GM19397 (cell line): ENCODE measurements at regions not wholly inside any gene's neighbourhood (a gene's known extent, or its start where the extent isn't known, plus 50 kb on each side); places are given as distances from the start of the nearest gene placed in this dataset.
"Not testable (repeated sequence)": the region's sequence is repeated elsewhere in the genome, so short reads cannot be mapped to it uniquely, and the experiment has no call there.

Source experiments
- ATAC-seq: cut with Tn5 transposase; IDR thresholded peaks from one replicate; pipeline ENCODE4 v1.9.1; 2021; ENCODE audit warnings: mild to moderate bottlenecking, moderate library complexity; ENCODE audit not compliant: unreplicated experiment

DNA sequence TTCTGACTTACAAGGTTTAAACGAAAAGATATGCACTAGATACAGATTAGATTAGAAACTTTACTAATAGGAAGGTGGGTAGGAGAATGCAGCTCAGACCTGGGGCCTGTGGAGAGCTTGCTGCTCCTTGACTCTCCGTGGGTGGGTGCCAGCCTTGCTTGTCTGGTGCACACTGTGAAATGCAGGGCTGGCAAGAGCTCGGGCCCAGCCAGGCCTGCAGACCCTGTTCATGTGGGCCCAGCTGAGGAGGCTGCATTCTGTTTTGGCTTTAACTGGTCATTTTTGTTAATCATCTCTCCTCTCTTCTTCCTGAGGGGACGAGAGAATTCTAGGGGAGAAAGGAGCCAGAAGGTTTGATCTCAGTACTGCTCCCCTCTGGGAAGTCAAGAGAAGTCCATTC is 325.4 kb downstream of the QKI start:
- ATAC-seq: no peak

DNA sequence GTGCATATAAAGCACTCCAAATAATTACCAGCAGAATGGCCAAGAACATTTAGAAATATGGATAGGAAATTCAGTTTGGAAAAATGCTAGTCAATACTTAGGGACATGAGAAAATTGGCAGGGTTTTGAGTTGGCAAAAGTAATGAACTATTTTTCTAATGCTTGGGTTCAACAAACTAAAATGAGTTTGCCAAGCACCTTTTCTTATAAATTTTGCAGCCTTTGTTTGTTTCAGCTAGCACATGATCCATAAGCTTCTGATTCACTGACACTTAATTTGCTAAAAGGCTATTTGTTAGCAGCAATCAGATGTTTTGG is 324.8 kb downstream of the QKI start:
- ATAC-seq: no peak

DNA sequence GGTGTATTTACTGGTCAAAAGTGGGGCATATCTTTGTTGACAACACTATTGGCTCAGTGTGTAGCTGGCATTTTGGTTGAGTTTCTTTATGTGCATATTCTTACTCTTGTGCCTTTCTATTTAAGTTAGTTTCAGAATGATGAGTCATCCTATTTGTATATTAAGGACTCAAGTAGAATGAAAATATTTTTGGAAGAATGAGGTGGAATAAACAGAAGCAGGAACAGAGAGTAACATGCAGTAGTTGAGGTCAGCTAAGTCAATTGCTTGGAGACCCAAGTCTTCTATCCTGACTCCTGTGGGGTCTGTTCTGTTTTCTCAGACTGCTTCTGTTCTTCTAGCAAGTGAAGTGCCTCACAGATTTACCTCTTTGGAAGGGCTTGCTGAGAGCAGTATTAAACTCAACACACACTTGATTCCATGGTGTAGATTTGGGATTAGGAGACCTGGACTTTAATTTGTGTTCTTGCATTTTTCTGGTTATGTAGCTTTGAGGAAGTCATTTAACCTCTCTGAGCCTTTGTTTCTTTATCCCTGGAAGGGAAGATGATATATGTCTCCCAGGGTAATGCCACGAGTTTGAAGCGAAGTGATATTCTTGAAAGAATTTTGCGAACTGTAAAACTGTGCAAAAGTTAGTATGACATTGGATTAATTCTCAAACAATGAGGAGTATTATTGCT is 324.3 kb downstream of the QKI start:
- ATAC-seq: no peak

DNA sequence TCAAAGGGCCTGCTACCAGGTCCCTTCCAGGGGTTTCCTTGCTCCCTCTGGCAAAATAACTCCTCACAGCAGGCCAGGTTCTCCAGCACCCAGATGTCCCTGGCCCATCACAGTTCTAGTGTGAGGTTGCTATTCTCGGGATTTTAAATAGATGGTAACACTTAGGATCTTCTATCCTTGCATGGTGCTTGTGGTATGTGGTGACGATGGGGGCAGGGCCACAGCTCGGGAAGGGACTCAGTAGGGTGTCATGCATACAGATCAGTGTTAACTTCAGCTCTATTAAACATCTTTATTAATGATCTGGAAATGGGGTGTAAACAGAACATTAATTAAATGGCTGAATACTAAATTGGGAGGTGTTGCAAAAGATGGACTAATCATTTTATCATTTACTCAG is 323.8 kb downstream of the QKI start:
- ATAC-seq: no peak

DNA sequence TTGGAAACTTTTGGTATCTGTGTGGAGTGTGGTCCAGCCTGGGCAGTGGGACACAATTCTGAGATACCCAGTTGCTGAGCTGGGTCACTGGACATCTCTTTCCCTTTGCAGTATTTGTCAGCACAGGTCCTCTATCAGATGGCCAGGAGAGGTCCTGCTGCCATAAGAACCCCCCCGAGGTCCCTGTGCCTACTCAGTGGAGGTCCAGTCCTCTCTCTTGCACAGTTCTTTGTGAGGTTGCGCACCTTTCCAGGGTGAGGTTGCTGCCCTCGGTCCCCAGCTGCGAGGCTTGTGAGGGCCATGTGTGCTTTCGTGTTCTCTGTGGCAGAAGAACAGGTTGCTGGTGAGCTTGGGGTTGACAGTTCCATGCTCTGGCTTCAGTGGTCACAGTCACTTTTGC is 320.6 kb downstream of the QKI start:
- ATAC-seq: no peak

DNA sequence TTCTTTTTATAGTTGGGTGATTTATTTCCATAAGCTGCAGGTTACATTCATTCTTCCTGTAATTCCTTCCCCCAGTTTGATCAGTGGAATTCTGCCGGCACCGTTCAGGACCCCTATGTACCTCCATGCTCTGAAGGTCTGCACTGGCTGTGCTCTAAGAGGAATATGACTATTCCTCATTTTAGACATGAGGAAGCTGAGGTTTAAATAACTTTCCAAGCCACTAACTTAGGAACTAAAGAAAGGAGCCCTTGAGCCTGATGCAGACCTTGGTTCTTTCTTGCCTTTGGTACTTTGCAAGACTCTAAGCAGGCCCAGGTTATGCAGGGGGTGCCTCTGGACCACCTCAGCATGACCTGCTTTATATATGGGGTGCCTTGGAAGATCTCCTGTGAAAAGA is 318.5 kb downstream of the QKI start:
- ATAC-seq: no peak

DNA sequence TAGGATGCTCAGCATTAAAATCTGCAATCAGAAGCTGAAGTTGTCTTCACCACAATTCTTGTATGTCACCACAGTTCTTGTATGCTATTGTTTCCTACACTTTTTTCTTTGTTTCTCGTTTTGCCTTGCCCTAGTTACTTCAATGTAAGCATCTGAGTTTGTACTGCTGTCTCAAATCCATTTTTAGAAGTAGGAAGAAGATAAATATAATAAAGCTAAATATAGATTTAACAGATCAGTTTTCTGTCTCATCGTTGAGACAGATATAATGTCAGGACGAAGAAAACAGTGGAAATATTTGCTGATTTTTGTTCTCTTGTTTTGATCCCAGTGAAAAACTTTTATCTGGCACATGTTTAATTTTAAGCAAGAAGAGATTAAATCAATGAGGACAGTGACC is 318.0 kb downstream of the QKI start:
- ATAC-seq: no peak

DNA sequence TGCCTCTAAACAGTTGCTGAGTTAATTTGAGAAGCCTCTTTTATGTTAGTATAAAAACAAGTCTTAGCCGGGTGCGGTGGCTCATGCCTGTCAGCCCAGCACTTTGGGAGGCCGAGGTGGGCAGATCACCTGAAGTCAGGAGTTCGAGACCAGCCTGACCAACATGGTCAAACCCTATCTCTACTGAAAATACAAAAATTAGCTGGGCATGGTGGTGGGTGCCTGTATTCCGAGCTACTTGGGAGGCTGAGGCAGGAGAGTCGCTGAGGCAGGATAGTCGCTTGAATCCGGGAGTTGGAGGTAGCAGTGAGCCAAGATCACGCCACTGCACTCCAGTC is 317.5 kb downstream of the QKI start:
- ATAC-seq: not testable (repeated sequence)

DNA sequence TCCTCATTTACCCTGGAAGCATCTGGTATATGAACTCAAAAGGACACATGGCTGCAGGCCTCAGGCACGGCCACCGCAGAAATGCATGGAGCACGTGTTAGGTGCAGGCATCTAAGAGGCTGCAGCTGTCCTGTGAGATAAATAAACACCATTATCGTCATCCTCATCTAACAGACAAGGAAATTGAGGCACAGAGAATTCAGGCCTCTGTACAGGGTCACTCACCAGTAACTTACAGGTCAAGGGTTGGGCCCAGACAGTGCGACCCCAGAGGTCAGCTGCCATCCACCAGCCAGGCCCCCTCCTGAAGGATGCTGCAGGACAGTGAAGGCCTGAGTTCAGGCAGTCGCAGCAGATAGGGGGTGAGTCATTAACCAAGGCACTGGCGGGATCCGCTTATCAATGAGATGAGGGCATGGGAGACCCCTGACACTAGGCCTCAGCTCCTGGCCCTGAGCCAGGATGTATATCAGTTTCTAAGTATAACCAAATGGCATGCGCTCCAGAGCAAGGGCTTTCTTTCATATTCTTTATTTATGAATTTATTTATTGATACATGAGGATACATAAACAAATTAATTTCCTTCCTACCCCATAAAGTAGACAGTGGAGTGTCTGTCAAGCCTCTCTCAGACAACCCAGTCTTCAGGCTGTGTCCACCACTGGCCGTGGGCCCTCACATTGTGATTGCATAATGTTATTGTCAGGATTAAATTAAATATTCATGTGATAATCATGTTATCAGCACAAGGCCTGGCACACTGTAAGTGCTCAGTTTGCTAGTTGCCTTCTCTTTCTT is 316.9 kb downstream of the QKI start:
- no peak for ATAC-seq

DNA sequence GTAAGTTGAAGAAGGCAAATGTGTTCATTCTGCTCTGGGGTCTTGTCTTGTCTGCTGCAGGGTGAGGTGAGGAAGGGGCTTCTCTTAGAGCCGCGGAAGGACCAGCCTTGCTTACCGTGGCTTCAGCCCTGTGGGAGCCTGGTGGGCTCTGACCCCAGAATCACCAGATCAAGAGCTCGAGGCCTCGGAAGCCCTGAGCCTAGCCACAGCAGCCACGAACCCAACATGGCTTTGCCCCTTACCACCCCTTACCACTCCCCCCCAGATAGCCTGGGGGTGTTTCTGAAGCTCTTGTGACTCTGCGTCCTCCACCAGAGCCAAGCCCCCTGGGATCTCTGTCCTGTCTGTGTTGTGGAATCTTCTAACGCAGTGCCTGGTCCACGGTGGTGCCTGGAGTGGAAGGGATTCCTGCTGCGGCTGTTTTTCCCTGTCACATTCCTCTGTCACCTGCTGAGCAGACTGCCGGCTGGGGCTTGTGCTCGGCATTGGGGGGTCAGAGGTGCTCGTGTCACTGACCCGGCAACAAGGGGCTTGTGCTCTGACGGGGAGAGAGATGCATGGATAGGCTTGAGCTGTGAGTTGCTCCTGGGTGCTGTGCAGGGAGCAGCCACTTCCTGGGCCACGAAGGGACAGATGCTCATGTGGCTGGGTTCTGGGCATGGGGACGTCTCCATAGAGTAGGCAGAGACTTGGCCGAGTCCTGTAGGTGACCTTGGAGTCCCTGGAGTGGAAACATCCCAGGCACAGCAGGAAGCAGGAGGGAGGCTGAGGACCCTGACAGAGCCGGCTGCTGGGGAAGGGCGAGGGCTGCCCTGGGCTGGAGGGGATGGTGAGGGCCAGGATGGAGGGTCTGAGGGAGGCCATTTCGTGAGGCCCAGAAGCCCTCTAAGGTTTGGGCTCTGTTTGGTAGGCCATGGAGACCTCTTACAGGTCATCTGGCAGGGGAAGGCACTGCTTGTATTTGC is 316.0 kb downstream of the QKI start:
- ATAC-seq: no peak

DNA sequence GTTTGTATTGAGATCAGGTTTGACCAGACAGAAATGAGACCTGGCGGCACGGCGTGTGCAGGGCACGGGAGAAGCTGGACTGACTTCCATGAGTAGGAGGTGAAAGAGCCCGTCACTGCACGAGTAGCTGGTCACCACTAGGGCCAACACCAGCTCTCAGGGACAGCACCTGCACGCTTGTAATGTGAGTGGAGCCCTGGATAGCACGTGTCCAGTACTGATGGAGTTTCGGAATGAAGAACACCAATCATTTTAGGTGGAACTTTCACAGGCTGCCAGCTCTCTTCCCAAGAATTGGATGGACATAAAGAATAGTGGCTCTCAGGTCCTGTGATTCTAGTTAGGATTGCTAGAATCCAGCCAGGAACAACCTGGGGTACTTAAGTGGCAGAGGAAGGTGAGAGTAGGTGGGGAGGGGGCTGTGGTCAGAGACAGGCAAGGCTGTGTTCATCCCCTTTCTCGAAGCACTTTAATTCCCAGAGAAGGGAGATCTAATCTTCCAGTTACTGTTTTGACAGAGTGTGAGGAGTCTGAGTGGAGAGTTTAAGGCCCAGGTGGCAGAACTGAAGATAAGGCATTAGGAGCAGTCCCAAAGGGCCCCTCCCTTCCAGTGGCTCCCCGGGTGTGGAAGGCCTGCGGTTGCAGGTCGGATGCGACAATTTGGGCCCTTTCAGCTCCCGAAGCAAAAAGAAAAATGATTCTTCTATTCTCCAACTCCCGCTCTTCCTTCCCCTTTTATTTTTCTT is 314.8 kb downstream of the QKI start:
- no peak for ATAC-seq

DNA sequence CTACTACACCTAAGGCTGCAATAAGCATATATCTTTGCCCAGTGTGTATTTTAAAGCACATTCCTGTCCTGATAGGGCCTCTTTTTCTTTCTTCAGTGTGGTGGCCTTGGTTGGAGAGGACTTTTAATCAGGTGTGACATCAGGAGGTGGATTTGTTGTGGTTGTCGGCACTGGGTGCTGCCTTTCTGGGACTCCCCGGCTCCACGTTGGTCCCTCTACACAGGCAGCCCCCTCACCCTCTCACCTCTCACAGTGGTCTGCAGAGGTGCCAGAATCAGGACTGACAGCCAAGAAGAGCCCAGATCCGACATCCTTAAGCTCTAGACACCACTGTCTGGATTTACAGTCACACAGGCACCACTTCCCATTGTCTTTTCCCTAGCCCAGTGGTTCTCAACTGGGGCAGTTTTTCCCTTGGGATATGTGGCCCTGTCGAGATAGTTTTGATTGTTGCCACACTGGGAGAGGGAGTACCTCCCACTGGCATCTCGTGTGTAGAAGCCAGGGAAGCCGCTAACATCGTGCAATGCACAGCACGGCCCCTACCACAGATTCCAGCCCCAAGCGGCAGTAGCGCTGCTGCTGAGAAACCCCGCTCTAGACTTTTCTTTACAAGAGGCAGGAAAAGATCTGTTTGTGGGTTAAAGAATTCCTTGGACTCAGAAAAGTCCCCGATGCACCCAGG is 314.1 kb downstream of the QKI start:
- ATAC-seq: no peak

DNA sequence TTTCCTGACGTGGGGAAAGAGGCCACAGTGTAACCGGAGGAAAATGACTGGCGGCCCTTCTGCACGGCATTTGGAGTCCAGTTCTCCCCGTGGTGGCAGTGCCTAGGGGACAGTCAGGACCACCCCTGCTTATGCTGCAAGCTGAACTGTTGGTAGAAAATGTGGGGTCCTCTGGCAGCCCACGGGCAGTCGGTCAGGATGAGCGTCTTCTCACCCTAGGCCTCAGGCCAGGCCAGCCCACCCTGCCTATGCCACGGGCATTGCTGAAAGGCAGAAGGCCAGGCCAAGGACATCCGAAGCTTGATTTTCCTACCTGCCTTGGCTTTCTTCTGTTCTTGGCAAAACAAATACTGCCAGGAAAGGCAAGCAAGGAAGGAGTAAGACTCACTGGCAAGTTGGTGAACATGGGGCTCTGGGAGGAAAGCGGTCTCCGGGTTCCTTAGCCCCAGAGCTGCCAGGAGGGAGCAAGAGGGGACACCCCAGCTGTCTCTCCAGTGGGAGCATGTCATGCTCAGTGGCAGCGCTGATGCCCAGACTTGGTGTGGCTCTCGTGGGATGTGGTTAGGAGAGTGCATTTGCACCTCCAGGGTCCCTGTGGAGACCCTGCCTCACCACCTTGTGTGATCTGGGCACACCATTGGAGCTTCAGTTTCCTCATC is 311.6 kb downstream of the QKI start:
- ATAC-seq: no peak

DNA sequence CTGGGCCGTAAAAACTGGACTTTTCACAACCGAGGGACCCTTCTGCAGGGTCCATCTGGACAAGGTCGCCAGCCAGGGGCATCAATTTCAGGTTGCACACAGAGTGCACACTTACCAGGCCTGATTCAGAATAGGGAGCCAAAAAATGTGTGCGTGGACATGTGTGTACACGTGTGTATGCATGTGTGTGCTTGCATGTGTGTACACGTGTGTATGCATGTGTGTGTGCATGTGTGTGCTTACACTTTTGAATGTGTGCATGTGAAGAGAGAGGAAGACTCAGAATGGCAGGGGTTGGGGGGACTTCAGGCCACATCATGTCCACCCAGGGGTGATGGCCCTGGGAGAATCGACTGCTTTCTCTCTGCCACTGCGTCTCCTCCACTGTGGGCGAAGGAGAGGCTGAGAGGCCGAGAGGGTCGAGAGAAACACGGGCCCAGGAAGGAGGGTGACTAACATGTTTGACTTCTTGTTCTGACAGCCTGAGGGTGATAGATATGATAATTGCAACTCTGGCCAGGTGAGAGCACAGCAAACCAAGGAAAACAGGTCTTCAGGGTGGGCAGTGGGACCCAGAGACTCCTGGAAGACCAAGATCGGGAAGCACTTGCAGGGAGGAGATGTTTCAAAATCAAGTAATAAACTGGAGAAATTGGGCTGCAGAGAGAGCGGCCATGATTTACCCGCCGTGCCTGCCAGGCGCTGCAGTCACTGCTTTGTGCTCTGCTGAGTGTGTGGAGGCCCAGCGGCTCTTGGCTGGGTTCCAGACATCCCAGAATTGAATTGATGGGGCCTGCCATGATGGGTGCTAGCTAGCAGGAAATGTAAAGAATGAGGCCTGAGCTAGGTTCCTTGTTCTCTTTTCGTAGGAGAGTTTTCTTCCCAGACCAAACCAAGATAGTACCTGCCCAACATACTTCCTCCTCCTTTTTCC is 310.8 kb downstream of the QKI start:
- ATAC-seq: no peak

DNA sequence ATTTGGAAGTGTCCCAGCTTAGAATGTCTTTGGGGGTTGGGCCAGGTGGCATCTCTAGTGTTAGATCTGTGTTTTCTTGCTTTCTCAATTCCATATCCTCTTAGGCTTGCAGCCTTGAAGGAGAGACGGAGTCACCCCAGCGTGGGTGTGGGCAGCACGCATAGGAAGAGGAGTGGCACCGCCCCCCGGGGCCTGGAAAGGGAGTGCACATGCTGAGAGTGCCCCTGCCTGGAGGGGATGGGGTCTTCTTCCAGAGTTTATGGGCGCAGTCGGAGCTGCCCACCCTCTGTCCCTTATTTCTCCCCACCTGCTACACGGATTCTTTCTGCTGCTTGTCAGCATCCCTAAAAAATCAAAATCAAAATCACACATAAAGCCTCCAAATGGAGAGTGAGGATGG is 309.7 kb downstream of the QKI start:
- no peak for ATAC-seq

DNA sequence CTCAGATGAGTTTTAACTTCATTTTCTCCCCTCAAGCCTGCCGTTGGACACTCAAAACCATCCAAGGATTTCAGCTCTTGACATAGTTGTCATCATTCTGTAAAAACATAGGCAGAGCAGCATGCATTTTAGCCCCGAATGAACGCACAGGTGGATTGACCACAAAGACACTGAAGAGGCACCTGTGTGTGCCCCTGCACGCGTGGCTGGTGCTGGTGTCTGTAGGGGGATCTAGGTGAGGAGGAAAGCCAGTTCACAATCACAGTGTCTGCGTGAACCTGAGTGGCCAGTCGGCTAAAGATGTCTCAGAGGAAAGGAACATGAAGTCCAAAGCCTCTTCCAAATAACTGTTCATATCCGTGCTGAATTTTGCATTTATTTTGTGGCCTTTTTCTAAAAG is 309.2 kb downstream of the QKI start:
- no peak for ATAC-seq

DNA sequence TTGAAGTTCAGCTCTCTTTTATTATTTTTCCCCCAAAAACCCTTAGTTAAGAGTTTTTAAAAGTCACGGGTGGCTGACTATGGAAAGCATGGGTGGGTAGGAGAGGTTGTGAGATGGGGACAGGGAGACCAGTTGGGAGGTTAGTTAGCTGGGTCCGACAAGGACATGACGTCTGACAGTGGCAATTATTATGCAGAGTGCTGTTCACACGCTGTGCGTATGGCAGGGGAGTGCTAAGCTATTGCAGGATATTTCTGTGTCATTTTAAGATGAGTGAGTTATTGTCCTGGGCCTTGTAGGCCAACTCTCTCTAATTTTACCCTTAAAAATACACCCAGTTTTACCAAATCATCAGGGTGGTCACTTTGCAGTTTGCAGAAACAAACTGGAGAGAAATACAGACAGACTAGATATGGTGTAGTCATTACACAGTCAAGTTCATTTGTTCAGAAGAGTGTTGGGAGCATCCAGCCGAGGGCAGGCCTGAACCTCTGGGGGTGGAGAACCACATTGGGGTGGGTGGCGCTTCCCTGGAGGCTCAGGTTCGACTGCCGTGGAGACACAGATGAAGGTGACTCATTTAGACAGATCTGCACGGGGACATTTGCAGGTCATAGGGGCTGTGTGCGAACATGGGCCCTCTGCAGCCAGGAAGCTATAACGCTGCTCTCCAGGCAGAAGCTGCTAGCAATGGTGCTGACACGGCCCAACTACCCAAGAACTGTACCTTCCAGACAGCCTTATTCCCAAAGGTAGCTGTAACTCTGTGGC is 307.6 kb downstream of the QKI start:
- no peak for ATAC-seq

DNA sequence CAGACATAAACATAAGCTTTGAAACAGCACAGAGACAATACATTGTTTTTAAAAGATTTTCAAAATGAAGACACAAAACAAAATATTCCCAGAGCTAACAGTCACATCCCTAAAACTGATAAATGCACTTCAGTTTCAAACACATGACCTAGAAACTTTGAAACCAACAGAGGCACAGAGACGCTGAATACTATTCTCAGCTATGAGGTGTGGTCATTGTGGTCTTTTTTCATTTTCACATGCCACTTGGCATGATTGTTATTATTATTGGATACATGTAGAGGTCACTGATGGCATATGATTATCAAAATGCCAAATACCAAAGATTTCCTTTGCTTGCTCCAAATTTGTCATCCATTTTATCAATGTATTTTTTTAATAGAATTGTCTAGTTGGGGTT is 306.9 kb downstream of the QKI start:
- no peak for ATAC-seq
